ENCODE measurements at regions not wholly inside any gene's neighbourhood (a gene's known extent, or its start where the extent isn't known, plus 50 kb on each side); places are given as distances from the start of the nearest gene placed in this dataset.

GRCh38 chrX:20463296-20464075 is 196.8 kb upstream of the RPS6KA3 start:
- no peak for TF ChIP-seq EZH2phosphoT487 (IDR thresholded peaks at IDR 0.05; ENCODE audit: low read depth, severe bottlenecking, unreplicated experiment)
- TF ChIP-seq CTCF (IDR thresholded peaks at IDR 0.05; ENCODE audit: poor library complexity) = no peak

All from hepatocyte (in vitro differentiated cells).